Pons (tissue), 1 donor: ENCODE measurements at regions not wholly inside any gene's neighbourhood (a gene's known extent, or its start where the extent isn't known, plus 50 kb on each side); places are given as distances from the start of the nearest gene placed in this dataset.

Source experiments
- DNase-seq: peaks from one replicate; pipeline ENCODE4 v3.0.0-alpha.2; 2016; ENCODE audit warnings: low spot score

- DNase-seq, result no peak
These were observed 59.7 kb upstream of the SPOPL start for GRCh38 chr2:138441916-138442315.

GRCh38 chr2:138444411-138444810 lies 57.2 kb upstream of the SPOPL start:
- DNase-seq, result no peak

- no peak for DNase-seq
These were observed 56.3 kb upstream of the SPOPL start for GRCh38 chr2:138445227-138445626.

- no peak for DNase-seq
These were observed 55.5 kb upstream of the SPOPL start for GRCh38 chr2:138446043-138446442.

GRCh38 chr2:138447889-138448570 lies 53.5 kb upstream of the SPOPL start:
- no peak for DNase-seq
